HG03108 (cell line): ENCODE measurements at regions not wholly inside any gene's neighbourhood (a gene's known extent, or its start where the extent isn't known, plus 50 kb on each side); places are given as distances from the start of the nearest gene placed in this dataset.
"Not testable (repeated sequence)": the region's sequence is repeated elsewhere in the genome, so short reads cannot be mapped to it uniquely, and the experiment has no call there.

ENCODE experiments used
- ATAC-seq: cut with Tn5 transposase; IDR thresholded peaks from one replicate; pipeline ENCODE4 v1.9.1; 2021; ENCODE audit warnings: moderate library complexity; ENCODE audit not compliant: unreplicated experiment

DNA sequence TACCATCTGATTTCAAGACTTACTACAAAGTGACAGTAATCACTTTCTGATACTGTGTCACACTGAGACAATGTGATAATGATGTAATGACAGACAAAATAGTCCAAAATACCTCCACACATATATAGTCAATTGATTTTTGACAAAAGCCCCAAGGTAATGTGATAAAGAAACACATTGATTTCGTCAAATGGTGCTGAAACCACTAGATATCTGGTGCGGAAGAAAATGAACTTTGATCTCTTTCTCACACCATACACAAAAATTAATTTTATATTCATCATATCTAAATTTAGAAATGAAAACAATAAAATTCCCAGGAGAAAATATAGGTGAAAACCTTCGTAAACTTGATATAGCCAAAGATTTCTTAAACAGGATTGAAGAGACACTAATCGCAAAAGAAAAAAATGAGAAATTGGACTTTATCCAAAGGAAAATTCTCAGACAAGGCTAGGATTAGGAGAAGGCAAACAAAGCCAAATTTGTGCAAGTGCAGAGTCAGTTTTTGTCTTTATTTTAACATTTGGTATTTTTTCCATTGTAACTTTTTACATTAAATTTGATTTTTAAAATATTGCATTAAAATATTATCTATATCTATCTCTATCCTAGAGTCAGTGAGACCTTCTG lies 739.9 kb downstream of the DIAPH3 start:
- ATAC-seq = no peak

DNA sequence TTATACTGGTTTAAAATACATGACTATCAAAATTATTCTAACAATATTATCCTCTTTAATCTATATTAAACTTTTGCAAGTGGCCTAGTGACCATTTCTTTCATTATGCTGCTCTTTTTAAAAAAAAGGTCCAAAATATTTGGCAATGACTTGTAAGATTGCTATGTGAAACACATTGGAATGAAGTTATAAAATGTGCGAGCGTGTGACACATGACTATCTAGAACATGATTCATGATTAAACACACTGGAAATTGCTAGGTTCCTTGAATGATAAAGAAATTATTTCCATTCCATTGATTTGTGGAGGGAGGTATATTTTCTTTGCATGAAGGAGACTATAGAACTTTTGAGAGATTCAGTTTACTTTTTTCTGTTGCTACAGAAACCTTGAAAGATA lies 739.1 kb downstream of the DIAPH3 start:
- ATAC-seq = no peak

DNA sequence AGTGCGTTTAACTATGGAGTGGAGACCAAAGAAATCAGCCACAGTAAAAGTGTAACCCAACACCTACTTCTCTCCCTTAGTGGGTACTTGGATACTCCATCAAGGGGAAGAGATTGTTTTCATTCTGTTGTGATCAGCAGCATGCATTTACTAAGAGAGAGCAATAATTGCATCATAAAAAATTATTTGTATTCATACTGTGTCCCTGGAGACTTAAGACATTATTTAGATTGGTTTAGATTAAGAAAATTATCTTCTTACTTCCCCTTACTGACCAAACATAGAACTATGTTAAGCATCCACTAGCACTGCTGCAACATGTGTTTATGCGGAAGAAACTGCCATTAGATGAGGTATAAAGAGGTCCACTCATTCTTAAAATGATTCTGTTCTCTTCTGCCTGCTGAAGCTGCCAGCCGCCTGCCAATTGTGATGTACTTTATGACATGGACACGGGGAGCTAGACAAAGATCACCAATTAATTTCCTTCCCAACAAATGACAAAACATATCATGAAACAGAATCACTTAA lies 738.5 kb downstream of the DIAPH3 start:
- no peak for ATAC-seq

DNA sequence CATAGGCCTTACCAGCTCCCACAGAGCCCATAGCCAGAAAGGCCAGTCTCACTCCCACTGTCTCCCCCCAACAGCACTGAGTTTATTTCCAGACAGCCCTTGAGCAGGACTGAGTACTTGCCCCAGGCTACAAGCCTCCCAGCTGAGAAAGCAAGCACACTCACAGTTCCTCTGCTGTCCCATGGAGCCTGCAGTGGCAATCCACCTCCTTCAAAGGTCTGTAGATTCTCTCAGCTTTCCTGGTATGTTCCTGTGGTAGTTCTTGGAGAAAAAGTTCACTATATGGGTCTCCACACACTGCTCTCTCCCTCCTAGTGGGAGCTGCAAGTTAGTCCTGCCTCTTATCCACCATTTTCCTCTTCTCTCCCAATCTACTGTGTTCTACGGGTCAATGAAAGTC lies 728.7 kb downstream of the DIAPH3 start:
- no peak for ATAC-seq

DNA sequence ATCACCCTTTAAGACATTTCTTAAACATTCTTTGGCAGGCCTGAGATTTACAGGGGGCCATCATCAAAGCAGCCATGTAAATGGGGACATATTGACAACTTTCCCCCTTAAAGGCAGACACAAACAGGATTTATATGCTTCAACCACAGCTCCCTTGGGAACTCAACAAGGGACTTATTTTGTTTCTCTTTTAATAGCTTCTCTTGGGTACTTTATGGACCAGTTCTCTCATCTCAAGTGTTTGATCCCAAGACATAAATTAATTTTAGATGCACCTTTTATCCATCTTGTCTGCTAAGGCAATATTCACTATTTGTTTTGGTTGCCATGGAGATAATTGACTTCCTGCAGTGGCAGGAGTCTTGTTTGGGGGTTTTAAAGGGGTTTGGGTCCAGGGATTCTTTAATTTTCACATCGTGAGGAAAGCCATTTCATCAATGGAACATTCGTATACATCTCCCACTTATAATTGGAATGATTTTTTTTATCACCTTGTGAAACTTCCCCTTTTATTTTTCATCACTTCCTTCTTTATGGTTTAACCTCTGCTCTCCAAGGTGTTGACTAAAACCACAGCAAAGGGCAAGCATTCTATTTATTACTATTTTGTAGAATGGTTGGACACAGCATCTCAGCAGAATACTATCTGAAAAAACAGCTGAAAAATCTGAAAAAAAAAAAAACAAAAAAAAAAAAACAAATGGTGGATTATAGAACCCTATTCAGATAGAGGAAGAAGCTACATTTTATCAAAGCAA lies 726.0 kb downstream of the DIAPH3 start:
- no peak for ATAC-seq

DNA sequence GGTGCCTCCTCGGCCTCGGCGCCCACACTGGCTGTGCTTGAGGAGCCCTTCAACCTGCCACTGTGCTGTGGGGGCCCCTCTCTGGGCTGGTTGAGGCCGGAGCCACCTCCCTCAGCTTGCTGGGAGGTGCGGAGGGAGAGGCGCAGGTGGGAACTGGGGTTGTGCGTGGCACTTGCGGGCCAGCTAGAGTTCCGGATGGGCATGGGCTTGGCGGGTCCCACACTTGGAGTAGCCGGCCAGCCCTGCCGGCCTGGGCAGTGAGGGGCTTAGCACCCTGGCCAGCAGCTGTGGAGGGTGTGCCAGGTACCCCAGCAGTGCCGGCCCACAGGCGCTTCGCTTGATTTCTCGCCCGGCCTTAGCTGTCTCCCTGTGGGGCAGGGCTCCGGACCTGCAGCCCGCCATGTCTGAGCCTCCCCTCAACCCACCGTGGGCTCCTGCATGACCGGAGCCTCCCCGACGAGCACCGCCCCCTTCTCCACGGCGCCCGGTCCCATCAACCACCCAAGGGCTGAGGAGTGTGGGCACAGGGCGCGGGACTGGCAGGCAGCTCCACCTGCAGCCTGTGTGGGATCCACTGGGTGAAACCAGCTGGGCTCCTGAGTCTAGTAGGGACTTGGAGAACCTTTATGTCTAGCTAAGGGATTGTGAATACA lies 723.8 kb downstream of the DIAPH3 start:
- ATAC-seq = no peak

DNA sequence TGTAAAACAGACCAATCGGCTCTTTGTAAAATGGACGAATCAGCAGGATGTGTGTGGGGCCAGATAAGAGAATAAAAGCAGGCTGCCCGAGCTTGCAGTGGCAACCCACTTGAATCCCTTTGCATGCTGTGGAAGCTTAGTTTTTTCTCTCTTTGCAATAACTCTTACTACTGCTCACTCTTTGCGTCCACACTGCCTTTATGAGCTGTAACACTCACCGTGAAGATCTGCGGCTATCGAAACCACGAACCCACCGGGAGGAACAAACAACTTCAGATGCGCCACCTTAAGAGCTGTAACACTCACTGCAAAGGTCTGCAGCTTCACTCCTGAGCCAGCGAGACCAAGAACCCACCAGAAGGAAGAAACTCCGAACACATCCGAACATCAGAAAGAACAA lies 722.7 kb downstream of the DIAPH3 start:
- ATAC-seq = not testable (repeated sequence)

DNA sequence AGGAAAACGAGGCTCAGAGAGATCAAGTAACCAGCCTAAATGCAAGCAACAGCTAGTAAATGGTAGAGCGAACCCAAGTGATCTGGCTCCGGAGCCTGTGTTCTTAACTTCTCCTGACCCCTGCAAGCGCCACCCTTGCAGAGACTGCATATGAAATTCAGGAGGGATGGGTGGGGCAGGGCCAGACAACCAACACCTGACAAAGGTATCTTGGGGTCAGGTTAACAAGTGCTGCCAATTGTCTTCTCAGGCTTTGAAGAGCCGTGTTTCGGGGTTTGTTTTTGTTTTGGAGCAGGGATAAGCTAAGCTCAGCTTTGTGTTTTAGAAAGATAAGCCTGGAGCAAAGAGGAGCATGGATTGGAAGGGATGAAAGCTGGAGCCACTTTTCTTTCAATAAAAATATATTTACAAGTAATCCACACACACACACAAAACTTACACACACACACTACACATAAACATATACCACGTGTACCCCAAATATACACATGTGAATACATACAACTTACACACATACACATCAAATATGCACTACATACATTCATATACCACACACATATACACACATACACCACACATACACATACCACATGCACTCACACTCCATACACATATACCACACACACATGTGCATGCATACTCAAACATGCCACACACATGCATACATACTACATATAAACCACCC lies 722.0 kb downstream of the DIAPH3 start:
- ATAC-seq = no peak

DNA sequence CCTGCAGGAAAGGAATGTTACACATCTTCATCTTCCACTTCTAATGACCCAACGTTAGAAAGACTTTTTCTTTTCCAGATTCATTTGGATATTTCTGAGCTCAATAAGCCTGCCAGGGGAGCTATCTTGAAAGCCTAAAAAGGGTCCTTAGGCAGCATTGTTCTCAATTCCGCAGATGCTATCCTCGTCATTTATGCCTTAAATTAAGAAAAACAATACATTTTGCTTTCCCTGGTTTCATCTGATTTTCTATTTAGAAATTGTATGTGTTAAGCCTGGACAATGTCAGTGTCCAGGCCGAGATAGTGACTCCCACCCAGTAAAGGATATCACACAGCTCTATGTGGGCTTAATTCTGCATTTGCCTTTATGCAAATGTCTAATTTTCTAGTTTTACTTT lies 721.3 kb downstream of the DIAPH3 start:
- no peak for ATAC-seq

DNA sequence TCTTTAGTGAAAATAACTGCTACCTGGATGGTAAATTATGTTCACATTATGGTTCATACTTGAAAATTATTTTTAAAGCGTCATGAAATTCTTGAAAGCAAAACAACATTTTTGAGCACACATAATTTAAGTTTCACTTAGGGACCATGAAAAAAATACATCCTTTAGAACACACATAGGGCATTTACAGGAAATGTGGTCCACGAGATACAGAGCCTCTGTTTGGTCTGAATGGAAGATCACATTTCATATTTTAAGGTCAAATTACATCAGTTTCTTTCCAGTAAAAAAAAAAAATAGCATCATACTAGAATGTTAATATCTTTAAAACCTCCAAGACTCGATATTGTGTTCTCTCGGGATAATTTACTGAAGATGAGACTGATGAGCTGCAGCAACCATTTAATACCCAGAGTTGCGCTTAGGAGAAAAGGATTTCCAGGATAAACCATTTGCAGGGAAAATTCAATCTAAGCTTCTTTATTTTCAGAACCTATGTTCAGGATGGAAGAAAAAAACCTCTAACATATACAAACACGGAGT lies 720.7 kb downstream of the DIAPH3 start:
- ATAC-seq = no peak

DNA sequence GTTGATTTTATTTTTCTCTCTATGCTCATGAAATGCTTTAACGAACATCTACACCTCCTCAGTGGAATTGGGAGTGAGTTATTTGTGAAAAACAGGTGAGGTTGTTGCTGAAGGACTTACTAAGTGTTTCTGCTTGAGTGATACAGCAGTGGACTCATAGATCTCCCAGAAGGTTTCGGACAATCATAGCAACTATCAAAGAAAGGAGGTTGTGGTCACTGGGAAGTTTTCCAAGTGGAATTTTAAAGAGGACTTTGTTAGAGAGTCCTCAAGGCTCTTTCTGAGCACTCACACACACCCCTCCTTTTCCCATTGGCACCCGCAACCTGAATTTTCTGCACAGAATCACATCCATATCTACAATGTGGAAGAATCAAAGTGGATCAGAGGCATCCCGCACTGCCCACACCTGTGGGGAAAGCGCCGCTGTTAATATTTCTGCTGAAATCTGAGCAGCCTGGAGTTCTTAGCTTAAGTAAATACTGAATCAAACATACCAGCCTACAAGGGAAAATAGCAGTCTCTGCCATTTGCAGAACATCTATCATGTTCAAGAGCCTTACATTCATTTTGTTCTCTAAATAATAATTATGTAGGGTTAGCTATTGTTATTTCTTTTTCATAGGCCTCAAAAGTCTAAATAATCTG lies 719.4 kb downstream of the DIAPH3 start:
- ATAC-seq = no peak

DNA sequence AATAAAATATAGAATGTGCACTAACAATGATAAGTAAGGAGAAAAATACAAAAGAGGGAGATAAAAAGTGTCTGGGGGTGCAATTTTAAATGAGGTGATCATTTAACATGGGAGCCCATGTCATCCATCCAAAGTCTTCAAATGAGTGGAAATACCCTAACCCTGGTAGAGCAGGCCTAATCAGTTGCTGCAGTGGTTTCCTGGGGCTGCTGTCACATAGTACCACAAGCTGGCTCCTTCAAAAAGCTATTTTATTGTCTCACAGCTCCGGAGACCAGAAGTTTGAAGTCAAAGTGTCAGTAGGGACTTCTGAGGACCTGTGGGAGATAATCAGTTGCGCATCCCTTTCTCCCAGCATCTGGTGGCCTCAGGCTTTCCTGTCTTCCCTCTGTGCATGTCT lies 717.9 kb downstream of the DIAPH3 start:
- ATAC-seq = no peak

DNA sequence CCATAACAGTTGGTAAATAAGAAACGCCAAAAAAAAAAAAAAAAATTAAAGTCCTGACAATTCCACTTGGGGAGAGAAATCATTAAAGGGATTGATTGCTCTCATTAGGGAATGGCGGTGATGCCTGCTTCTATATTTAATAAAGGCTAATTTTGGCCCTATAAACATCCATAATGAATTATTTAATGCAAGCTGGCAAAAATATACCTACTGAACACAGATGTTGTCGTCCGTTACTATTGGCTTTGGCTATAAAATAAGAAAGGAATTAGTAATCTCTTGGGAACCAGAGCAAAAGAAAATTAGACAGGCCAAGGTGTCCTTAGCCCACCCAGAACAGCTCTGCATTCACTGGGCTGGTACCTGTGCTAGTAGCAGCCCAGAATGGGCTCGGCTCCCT lies 717.3 kb downstream of the DIAPH3 start:
- no peak for ATAC-seq

DNA sequence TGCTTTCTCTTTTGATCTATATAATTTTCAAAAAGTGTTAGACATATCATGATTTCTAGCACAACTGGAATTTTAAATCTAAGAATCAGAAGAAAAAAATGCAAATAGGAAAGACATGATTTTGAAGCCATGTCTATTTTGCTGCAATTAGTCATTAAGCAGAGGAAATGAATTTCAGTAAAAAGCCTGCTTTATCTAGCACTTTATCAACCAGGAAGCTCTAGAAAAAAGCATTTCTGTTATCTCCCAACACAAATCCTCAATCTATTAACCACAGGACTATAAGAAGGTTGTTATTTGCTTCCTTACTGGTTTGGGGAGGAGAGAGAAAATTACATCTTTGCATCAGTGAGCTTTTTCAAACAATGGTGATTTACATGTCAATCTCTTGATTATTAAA lies 716.7 kb downstream of the DIAPH3 start:
- no peak for ATAC-seq

DNA sequence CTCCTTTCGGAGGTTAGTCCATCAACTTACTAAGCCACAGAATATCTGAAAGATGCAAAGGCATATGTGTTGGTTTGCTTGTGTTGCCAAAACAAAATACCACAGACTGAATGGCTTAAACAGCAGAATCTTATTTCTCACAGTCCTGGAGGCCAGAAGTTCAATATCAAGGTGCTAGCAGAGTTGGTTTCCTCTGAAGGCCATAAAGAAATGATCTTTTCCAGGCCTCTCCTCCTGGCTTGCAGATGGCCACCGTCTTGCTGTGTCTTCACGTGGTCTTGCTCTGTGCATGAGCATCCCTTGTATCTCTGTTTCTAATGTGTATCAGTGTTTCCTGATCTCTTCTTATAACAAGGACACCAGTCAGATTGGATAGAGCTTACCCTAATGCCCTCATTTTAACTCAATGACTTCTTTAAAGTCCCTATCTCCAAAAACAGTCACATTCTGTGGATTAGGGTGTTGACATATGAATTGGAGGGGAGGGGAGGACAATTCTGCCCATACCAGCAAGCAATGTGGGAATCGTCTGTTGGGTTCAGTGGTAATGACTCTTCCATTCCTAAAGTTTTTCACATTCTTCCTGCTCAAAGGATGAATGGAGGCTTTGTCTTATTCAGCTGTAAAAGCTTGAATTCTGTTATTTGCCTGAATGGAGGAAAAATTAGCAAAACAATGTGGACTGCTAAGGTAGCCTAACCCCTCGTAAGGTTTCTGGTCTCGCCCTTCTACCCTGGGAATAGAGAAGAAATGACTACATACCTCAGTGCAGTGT lies 715.7 kb downstream of the DIAPH3 start:
- no peak for ATAC-seq

DNA sequence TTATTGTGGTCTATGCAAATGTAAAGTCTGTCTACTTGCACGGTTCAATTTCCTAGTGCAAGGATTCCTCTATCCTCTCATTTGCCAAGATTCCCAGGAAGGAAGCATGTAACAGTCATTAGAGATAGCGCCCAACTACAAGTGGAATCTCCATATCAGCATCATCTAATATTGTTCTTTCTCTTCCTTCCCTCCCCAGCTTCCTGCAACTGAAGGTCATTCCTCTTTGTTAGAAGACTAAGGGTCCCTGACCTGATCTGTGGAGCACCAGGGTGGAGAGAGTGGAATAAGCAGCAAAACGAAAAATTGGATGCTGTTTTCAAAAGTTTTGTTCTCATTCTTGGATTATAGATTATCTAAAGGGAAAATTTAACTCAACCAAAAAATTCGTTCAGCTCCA lies 714.0 kb downstream of the DIAPH3 start:
- ATAC-seq = no peak

DNA sequence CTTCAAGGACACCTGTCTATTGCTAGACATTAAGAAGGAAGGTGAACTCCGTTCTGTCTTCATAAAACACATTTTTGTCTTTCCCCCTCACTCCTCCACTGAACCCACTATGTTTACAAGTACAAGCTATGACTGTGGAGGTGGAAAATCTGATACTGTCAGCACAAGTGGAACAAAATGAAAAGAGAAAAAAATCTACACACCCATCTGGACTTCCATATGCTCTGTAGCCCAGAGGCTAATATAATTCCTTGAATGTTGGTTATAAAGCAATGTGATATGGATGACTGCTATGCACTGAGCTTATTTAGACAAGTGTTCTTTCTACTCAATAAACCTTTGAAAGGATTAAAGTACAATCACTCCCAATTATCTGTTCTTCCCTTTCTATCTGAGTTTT lies 713.5 kb downstream of the DIAPH3 start:
- ATAC-seq = no peak

DNA sequence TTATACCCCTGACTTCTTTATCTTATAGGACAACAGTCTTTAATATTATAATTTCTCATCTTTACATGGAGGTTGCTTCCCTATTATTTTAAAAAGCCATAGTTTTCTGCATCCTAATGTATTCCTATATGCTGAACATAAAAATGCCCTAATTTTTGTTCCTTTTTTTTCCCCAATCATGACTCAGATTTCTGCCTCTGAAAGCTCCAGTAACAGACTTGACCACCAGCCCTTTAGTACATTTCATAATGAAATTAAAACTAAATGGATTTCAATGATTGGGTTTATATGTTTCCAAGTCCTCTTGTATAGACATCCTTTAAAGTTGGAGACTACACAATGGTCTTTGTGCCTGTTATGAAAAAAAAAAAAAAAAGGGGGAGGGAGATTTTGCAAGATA lies 712.5 kb downstream of the DIAPH3 start:
- ATAC-seq = no peak

DNA sequence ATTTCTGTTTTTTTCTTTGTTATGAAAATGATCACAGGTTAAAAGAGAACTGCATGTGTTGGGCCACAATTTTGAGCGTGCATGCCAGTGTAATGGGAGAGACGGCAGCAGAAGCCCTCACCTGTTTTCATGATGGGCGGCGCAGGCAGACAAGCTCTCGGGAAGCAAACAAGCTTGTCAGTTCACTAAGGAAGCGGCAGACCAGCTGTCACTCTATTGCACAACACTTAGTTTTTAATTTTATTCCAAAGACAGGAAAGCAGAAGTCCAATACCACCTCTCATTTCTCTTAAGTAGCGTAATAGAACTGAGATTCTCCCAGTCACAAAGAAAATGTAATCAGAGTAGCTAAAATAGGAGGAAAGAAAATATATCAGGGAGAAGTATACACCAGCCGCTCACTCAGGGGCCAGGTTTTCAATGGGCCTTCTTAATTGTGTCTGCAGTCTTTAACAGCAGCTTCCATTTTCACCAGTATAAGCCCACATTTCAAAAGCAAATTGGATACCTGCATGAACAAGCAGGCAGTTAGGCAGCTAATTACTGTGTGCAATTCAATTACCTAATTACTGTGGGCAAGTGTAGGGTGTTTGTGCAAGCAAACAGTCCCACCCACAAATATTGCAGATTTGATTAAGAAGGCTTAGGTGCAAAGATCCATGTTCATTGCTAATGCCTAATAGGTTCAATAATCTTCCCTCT lies 711.4 kb downstream of the DIAPH3 start:
- ATAC-seq = no peak
